GM12801 (cell line): ENCODE measurements at regions not wholly inside any gene's neighbourhood (a gene's known extent, or its start where the extent isn't known, plus 50 kb on each side); places are given as distances from the start of the nearest gene placed in this dataset.

Experiments
- CTCF ChIP-seq: IDR thresholded peaks from one replicate; pipeline ENCODE4 v1.5.1; 2011; ENCODE audit warnings: control low read depth; ENCODE audit not compliant: insufficient read length; ENCODE audit errors: extremely low read depth

GRCh38 chr1:79839882-79840281, 833.4 kb upstream of the ADGRL4 start:
- TF ChIP-seq CTCF: no peak

- TF ChIP-seq CTCF: no peak
Measured at GRCh38 chr1:79827446-79827845, 820.9 kb upstream of the ADGRL4 start.

- no peak for TF ChIP-seq CTCF
Measured at GRCh38 chr1:79825551-79825950, 819.0 kb upstream of the ADGRL4 start.

GRCh38 chr1:79822053-79822452, 815.5 kb upstream of the ADGRL4 start:
- no peak for TF ChIP-seq CTCF

- no peak for TF ChIP-seq CTCF
Measured at GRCh38 chr1:79819140-79819539, 812.6 kb upstream of the ADGRL4 start.

GRCh38 chr1:79817031-79817560, 810.6 kb upstream of the ADGRL4 start:
- no peak for TF ChIP-seq CTCF

- no peak for TF ChIP-seq CTCF
Measured at GRCh38 chr1:79815115-79815514, 808.6 kb upstream of the ADGRL4 start.

GRCh38 chr1:79811173-79811572, 804.6 kb upstream of the ADGRL4 start:
- TF ChIP-seq CTCF: no peak
